OCI-LY1 (cell line): ENCODE measurements at regions not wholly inside any gene's neighbourhood (a gene's known extent, or its start where the extent isn't known, plus 50 kb on each side); places are given as distances from the start of the nearest gene placed in this dataset.

Experiments used
- EZH2 ChIP-seq: fragments of 200-600 bp; sonication (generic), shearing (Covaris generic); IDR thresholded peaks from 2 replicates; pipeline ENCODE4 v1.8.0; 2017; ENCODE audit warnings: borderline replicate concordance, mixed run types, mild to moderate bottlenecking, antibody characterized with exemption, low read length, moderate library complexity, mixed read lengths
- TF ChIP-seq, protein P1 (sequence below): fragments of 200-600 bp; sonication (generic), shearing (Covaris generic); IDR thresholded peaks from 2 replicates; pipeline ENCODE4 v1.5.1; 2017; ENCODE audit warnings: mild to moderate bottlenecking, antibody characterized with exemption, low read length, moderate library complexity, mixed read lengths

GRCh38 chr4:114078636-114079035 lies 99.2 kb upstream of the ARSJ start:
- TF ChIP-seq, protein P1, sequence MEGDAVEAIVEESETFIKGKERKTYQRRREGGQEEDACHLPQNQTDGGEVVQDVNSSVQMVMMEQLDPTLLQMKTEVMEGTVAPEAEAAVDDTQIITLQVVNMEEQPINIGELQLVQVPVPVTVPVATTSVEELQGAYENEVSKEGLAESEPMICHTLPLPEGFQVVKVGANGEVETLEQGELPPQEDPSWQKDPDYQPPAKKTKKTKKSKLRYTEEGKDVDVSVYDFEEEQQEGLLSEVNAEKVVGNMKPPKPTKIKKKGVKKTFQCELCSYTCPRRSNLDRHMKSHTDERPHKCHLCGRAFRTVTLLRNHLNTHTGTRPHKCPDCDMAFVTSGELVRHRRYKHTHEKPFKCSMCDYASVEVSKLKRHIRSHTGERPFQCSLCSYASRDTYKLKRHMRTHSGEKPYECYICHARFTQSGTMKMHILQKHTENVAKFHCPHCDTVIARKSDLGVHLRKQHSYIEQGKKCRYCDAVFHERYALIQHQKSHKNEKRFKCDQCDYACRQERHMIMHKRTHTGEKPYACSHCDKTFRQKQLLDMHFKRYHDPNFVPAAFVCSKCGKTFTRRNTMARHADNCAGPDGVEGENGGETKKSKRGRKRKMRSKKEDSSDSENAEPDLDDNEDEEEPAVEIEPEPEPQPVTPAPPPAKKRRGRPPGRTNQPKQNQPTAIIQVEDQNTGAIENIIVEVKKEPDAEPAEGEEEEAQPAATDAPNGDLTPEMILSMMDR = no peak
- TF ChIP-seq EZH2 = no peak
